GM11168 (cell line): ENCODE measurements at regions not wholly inside any gene's neighbourhood (a gene's known extent, or its start where the extent isn't known, plus 50 kb on each side); places are given as distances from the start of the nearest gene placed in this dataset.
"Not testable (repeated sequence)": the region's sequence is repeated elsewhere in the genome, so short reads cannot be mapped to it uniquely, and the experiment has no call there.

Experiments used
- in situ Hi-C: fragments of 300-500 bp; cut with MboI; formaldehyde crosslinking; loops from one replicate; pipeline ENCODE4 v1.12.0; 2022; ENCODE audit warnings: low sequenced_read_pairs; ENCODE audit not compliant: unreplicated experiment

- in situ Hi-C loops = no loop called here
These were observed 172.4 kb upstream of the PLXNC1 start for GRCh38 chr12:93976024-93976423.

DNA sequence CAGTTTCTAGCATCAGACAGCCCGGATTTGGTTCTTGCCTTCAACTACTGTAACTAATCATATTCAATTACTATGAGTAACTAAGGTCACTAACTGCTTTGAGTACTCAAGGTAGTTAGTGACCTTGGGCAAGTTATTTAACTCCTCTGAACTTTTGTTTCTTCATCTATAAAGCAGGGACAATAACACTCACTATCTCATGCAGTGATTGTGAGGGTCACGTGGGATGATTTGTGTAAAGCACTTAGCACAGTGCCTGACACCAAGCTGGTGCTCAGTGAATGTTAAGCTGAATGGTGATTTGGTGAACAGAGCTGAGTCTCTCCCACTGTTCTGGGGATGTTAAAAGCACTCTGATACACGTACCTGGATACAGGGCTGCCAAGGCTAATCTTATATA, 171.3 kb upstream of the PLXNC1 start:
- in situ Hi-C loops = no loop called here

DNA sequence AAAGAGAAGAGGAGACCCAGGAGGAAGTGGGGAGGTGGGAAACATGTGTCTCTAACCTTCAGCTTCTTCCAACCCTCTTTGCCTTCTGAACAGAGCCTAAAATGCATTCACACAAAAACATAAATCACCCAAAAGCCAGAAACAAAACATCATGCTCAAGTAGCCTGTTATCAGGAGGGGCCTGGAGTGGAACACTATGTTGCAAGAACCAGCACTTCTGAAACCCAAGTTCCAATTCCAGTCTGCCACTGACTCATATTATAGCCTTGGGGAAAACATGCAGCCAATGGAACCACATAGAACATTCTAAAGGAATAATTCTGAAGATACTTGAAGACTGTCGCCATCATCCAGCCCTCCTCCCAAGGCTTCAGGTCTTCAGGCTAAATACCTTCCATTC, 169.8 kb upstream of the PLXNC1 start:
- in situ Hi-C loops = no loop called here

DNA sequence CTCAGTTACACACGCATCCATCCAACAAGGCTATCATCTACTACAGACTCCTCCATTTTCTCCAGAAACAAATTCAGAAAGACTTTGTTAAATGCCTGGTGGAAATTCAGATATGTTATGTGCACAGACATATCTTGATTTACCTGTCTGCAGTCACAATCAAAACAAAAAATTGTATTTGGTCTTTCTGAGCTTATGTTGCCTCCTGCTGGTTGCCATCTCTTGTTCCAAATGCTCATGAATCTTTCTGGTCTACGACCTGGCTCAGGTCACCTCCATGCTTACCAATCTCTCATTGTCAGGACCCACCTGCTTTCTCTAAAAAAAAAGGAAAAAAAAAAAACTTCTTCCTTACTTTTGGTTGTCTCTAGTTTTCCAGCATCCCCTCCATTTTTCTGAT, 169.2 kb upstream of the PLXNC1 start:
- in situ Hi-C loops = no loop called here

GRCh38 chr12:93980711-93981110, 167.7 kb upstream of the PLXNC1 start:
- in situ Hi-C loops = loop anchor here (10.0 kb wide), 1 partner anchor 416 kb away; no protein-coding TSS in a partner anchor

GRCh38 chr12:93981411-93981810, 167.0 kb upstream of the PLXNC1 start:
- in situ Hi-C loops = loop anchor here (10.0 kb wide), 1 partner anchor 417 kb away; no protein-coding TSS in a partner anchor

GRCh38 chr12:93982771-93983315, 165.5 kb upstream of the PLXNC1 start:
- in situ Hi-C loops = loop anchor here (10.0 kb wide), 1 partner anchor 418 kb away; no protein-coding TSS in a partner anchor

GRCh38 chr12:93984005-93984404, 164.4 kb upstream of the PLXNC1 start:
- in situ Hi-C loops = loop anchor here (10.0 kb wide), 1 partner anchor 419 kb away; no protein-coding TSS in a partner anchor

GRCh38 chr12:93989949-93990348, 158.4 kb upstream of the PLXNC1 start:
- in situ Hi-C loops = loop anchor here (10.0 kb wide), 1 partner anchor 425 kb away; no protein-coding TSS in a partner anchor

- in situ Hi-C loops = no loop called here
These were observed 157.3 kb upstream of the PLXNC1 start for GRCh38 chr12:93990832-93991803.

- in situ Hi-C loops = no loop called here
These were observed 156.4 kb upstream of the PLXNC1 start for GRCh38 chr12:93991829-93992461.

DNA sequence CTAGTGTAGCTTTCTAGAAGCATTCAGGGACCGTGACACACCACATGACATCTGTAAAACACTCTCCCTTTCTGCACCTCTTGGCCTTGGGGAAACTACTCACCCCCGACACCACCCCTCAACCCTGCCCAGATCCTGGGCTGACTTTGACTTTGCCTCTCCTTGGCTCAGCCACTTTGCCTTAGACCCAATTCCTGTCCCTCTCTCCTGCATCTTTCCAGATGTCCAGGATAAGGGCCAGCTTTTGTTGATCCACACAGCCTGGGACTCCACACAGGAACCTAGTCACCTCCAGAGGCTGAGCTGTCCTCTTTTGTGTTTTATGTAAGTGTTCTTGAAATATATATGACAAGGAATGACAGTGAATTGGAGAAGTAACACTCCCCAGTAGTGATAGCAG, 153.7 kb upstream of the PLXNC1 start:
- in situ Hi-C loops = no loop called here

GRCh38 chr12:93996321-93996720, 152.1 kb upstream of the PLXNC1 start:
- in situ Hi-C loops = no loop called here

GRCh38 chr12:94001691-94002090, 146.7 kb upstream of the PLXNC1 start:
- in situ Hi-C loops = no loop called here

GRCh38 chr12:94002925-94003324, 145.5 kb upstream of the PLXNC1 start:
- in situ Hi-C loops = not testable (repeated sequence)

- in situ Hi-C loops = not testable (repeated sequence)
These were observed 140.5 kb upstream of the PLXNC1 start for GRCh38 chr12:94007833-94008232.

GRCh38 chr12:94010307-94010706, 138.1 kb upstream of the PLXNC1 start:
- in situ Hi-C loops = no loop called here

DNA sequence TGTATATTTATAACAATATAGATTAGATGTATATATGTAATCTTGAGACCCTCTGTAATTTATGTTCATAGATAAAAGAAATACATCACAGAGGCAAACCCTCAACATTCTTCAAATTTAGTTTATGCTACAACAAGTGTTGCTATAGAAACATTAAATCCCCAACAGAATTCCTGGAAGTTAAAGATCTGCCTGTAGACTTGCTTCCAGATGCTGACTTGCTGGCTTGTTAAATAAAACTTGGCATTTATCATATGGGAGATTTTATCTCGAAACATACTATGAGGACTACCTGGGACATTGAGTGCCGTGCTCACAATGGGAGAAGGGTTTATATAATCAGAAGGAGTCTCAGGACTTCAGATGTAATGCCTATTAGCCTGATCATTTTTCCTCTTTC, 136.3 kb upstream of the PLXNC1 start:
- in situ Hi-C loops = no loop called here

DNA sequence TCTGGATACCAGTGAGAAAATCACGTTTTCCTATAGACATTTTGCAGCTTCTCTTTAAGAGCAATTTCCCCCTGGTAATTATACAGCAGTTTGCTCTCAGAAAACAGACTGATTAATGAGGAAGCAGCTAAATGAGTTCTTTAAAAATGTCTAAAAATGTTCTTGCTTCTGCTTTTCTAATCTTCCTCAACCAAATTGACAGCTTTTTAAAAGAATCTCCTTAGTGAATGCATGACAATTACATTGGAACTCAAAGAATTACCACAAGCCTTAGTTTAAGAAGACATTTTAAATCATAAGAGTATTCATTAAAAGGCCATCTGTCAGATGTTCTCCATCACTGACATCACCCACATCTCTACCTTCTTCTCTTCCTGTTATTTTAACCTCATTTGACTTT, 135.8 kb upstream of the PLXNC1 start:
- in situ Hi-C loops = no loop called here

DNA sequence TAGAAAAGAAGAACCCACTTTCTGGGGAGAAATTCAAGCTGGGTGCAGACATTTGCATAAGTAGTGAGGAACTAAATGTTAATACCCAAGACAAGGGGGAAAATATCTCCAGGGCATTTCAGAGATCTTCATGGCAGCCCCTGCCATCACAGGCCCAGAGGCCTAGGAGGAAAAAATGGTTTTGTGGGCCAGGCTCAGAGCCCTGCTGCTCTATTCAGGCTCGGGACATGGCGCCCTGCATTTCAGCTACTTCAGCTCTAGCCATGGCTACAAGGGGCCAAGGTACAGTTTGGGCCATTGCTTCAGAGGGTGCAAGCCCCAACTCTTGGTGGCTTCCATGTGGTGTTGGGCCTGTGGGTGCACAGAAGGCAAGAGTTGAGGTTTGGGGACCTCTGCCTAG, 131.1 kb upstream of the PLXNC1 start:
- in situ Hi-C loops = not testable (repeated sequence)

DNA sequence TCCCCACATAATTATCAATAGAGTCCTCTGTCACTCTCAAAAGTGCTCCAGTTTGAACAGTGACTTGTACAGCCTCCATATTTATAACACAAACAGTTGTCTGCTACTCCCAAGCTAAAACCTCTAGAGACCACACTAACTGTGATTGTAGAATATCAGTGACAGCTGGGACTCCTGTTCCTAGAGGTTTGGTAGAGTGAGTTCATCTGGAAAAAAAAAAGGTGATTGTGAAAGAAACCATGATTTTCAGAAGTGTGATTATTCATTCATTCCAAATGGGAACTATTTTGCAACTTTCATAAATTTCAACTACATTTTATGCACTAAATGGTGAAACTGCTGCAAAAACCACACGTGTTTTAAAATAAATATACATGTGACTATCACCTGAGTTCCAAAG, 128.0 kb upstream of the PLXNC1 start:
- in situ Hi-C loops = no loop called here
